ENCODE measurements at regions not wholly inside any gene's neighbourhood (a gene's known extent, or its start where the extent isn't known, plus 50 kb on each side); places are given as distances from the start of the nearest gene placed in this dataset.
A peak's percentile ranks its signal among the peaks of the same experiment; 100 is the strongest.

DNA sequence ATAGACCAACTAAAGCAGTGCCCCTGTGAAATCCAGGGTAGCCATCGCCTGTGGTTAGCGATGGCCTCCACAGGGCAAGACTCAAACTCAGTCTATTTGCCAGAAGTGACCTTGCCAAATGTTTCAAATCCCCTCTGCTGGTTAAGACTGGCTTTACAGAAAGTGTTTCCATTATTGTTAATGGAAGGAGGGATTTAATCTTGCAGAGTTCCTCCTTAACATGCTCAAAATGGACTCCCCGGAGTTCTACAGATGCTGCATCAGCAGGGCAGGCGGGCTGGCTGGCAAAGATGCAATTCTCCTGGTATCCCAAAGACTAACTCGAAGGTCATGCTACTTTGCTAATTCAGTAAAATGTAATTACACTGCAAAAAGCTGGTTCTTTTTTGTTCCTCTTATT, 313.0 kb upstream of the SLC7A11 start:
- no peak for DNase-seq

- no peak for DNase-seq
Observed at GRCh38 chr4:138553001-138553845, 311.1 kb upstream of the SLC7A11 start.

DNA sequence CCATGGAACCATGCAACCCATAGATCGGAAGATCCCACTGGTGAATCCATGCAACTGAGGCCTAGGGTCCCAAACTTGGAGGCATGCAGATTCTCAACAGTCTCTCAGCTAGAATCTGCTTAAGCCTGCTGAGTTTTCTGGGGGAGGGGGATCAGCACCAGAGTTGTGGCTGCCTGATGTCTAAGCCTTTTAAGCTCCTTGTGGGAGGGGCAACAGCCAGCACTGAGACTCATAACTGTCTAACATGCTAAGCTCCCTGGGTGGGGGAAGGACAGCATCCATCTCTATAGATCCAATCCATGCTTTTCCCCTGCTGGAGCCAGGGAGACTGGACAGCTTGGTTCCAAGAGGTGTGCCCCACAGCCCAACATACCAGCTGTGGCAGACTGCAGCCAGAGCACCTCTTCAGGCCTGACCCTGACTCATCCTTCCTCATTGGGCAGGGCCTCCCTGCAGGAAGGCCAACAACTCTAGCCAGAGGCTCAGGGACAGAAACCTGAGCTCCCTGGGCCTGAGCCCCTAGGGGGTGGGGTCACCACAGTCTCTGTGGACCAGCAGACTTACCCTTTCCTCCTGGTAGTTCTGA, 300.1 kb upstream of the SLC7A11 start:
- no peak for DNase-seq

- no peak for DNase-seq
Observed at GRCh38 chr4:138540056-138540800, 298.1 kb upstream of the SLC7A11 start.

DNA sequence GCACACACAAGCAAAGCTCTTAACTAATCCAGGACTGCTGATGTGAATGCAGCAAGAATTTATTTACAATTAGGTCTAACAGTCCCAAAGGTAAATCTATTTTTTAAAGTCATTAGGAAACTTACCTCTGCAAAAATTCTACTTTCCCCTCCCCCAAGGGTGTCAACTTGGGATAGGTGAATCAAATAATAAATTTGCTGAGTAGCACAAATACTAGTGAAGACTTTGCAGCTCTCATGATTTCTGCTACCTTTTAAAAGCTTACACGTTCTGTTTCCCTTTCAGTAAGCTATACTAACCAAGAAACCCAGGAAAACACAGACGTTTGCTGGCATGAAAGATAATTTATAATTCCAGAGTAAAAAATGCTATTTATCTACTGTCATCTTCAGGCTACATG, 296.6 kb upstream of the SLC7A11 start:
- no peak for DNase-seq

GRCh38 chr4:138537731-138538490, 295.8 kb upstream of the SLC7A11 start:
- DNase-seq: no peak

GRCh38 chr4:138535316-138535715, 293.2 kb upstream of the SLC7A11 start:
- DNase-seq: no peak

- no peak for DNase-seq
Observed at GRCh38 chr4:138522366-138522765, 280.2 kb upstream of the SLC7A11 start.

DNA sequence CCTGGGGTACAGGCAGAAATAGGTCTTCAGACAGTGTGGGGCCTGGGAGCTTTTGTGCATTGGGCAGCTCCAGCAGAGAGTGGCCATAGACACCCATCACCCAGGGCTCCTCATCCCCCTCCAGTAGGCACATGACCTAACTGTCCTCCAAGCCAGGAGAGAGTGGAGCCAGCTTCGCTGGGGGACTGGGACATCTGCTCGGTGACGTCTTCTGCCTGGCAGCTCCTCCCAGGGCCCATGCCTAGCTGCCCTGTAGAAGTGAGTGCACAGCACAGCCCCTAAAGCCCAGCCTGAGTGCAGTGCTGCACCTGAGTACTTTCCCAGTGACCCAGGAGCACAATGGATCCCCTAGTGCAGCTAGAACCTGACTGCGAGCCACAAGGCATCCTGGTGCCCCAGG, 279.7 kb upstream of the SLC7A11 start:
- DNase-seq: no peak

DNA sequence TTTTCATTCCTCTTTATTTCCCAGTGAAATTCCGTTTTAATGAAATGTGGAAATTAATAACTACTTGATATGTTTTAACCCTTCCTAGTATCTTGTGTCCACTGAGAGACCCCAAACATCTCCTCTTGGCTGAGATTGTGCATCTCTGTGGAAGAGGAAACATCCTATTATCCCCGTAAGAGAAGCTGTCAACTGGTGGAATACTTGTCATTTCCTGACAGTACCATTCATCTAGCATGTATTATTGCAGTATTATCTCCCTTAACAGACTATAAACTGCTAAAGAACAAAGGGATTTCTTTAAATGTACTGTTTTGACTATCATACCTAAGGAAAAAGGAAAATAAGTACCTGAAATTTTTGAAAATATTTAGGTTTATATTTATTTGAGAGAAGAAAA, 277.3 kb upstream of the SLC7A11 start:
- DNase-seq: no peak

GRCh38 chr4:138513535-138513934, 271.4 kb upstream of the SLC7A11 start:
- no peak for DNase-seq

- no peak for DNase-seq
Observed at GRCh38 chr4:138512756-138513155, 270.6 kb upstream of the SLC7A11 start.

DNA sequence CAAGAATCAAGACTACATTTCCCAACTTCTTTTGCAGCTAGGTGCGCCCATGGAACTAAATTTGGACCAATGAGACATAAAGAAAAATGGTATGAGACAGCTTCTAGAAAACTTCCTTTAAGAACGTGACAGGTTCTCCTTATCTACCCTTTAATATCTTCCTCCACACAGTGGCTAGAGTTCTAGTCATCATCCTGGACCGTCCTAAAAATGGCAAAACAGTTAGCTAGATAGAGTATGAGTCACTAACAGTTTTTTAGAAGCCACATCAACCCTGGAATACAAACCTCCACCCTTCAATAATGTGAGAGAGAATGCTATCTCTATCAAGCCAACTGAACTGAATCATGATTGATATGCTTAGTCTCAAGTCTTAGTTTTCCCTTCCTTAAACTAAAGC, 267.9 kb upstream of the SLC7A11 start:
- DNase-seq: no peak

GRCh38 chr4:138509346-138509745, 267.2 kb upstream of the SLC7A11 start:
- no peak for DNase-seq

DNA sequence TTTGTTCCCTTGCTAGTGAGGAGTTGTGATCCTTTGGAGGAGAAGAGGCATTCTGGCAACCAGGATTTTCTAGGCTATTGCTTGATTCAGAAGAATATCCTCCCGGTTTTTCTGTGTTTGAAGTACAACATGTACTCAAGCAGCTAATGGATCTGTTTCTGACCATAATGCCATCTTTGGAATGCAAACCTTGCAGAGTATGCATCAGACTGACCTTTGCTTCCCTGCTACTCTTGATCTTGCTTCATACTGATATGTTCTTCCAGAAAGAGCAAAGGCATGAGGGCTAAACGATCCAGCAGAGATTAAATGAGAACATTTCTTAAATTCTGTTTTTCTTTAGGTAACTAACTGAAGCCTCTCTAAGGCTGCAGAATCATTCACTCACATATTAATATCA, 265.4 kb upstream of the SLC7A11 start:
- no peak for DNase-seq

GRCh38 chr4:138501614-138502013, 259.5 kb upstream of the SLC7A11 start:
- DNase-seq: no peak

- no peak for DNase-seq
Observed at GRCh38 chr4:138500869-138501268, 258.7 kb upstream of the SLC7A11 start.

DNA sequence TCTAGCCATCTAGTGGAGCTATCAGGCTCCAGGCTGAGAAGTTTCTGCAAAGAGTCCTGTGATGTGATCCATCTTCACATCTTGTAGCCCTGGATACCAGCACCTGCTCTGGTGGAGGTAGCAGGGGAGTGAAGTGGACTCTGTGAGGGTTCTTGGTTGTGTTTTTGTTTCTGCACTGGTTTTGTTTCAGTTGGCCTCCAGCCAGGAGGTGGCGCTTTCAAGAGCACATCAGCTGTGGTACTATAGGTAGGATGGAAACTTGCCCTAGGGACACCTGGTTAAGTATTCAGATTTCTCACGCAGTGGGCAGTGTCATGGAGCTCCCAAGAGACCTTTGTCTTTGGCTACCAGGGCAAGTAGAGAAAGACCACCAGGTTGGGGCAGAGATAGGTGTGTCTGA, 257.5 kb upstream of the SLC7A11 start:
- DNase-seq: no peak

- peak; percentile 19 for DNase-seq
Observed at GRCh38 chr4:138494931-138495330, 252.8 kb upstream of the SLC7A11 start.

- DNase-seq: no peak
Observed at GRCh38 chr4:138494116-138494515, 252.0 kb upstream of the SLC7A11 start.

DNA sequence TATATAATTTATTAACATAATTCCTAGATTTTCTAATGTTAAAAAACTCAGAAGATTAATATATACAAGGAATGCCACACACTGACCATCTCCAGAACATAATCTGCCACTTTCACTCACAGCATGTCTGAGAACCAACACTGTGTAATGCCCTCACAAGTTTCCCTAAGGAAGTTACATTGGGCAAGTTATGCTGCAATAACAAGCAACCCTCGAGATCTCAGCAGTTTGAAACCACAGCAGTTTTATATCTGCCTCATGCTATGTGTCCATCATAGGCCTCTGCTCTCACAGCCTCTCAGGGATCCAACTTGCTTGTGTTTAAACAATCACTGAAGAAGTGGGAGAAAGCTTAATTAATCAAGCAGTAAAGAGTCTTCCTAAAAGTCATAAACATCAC, 250.0 kb upstream of the SLC7A11 start:
- DNase-seq: no peak

- DNase-seq: no peak
Observed at GRCh38 chr4:138488533-138488932, 246.4 kb upstream of the SLC7A11 start.

DNA sequence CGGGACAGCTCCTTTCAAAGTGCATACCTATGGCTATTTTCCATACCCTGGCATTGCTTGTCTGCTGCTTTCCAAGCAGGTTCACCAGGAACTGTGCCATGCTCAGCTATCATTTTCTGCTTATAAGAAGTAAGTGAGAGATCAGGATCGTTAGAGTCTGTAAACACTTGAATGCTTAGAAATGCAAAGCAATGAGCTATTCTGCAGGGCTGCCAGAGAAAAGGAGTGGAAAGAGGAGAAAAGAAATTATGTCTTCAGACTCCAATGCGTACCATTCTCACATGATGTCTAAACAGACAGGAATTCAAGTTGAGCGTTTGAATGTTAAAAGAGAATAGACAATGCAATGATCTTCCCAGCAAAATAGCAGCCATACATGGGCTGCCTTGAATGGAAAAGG, 245.5 kb upstream of the SLC7A11 start:
- no peak for DNase-seq
